ENCODE measurements at regions not wholly inside any gene's neighbourhood (a gene's known extent, or its start where the extent isn't known, plus 50 kb on each side); places are given as distances from the start of the nearest gene placed in this dataset.

DNA sequence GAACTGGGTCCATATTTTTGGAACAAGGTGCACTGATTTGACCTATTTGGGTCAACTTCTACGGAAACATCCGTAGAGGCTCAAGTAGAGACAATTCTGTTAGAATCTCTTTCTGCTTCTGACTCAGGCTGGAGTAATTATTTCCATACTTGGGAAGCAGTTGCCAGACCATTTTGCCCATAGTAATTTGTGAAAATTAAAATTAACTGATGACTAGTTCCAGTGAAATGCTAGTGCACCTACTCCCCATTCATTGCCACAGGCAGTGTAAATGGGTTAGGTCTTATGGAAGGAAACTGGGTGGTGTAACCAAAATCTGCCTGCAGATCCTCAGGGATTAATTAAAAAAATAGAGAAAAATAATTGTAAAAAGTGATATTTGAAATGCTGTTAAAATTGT, 201.1 kb downstream of the TENT4A start:
- H3K4me3 ChIP-seq (ENCODE audit: low read length), result no peak overlapping the region
- TF ChIP-seq, protein P1, sequence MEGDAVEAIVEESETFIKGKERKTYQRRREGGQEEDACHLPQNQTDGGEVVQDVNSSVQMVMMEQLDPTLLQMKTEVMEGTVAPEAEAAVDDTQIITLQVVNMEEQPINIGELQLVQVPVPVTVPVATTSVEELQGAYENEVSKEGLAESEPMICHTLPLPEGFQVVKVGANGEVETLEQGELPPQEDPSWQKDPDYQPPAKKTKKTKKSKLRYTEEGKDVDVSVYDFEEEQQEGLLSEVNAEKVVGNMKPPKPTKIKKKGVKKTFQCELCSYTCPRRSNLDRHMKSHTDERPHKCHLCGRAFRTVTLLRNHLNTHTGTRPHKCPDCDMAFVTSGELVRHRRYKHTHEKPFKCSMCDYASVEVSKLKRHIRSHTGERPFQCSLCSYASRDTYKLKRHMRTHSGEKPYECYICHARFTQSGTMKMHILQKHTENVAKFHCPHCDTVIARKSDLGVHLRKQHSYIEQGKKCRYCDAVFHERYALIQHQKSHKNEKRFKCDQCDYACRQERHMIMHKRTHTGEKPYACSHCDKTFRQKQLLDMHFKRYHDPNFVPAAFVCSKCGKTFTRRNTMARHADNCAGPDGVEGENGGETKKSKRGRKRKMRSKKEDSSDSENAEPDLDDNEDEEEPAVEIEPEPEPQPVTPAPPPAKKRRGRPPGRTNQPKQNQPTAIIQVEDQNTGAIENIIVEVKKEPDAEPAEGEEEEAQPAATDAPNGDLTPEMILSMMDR (conservative IDR thresholded peaks at IDR 0.05; ENCODE audit: low read depth, low read length), result no peak
- DNase-seq (ENCODE audit: low read depth), result no peak

DNA sequence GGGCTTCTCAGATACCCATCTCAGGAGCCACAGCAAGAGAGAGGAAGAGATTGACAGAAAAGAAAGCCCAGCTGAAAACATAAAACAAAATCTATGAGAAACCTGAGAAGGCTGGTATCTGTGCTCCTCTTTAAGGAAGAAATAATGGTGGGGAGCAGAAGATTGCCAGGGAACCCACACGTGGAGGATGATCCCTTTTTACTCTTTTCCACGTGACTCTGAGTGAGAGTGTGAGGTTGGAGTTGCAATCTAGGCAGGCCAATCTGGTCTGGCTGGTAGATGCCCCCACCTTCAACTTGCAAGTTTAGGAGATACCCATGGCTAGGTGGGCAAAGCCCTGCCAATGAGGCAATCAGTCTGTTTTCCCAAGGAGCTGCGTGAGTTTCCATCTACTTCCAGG, 202.3 kb downstream of the TENT4A start:
- DNase-seq (ENCODE audit: low read depth), result no peak
- no peak overlapping the region for H3K4me3 ChIP-seq (ENCODE audit: low read length)
- TF ChIP-seq, protein P1 (conservative IDR thresholded peaks at IDR 0.05; ENCODE audit: low read depth, low read length), result no peak

DNA sequence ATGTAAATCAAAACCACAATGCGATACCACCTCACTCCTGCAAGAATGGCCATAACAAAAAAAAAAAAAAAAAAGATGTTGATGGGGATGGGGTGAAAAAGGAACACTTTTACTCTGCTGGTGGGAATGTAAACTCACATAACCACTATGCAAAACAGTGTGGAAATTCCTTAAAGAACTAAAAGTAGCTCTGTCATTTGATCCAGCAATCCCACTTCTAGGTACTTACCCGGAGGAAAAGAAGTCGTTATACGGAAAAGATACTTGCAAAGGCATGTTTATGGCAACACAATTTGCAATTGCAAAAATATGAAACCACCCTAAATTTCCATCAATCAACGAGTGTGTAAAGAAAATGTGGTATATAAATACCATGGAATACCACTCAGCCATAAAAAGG, 205.0 kb downstream of the TENT4A start:
- TF ChIP-seq, protein P1 (conservative IDR thresholded peaks at IDR 0.05; ENCODE audit: low read depth, low read length), result no peak
- H3K4me3 ChIP-seq (ENCODE audit: low read length), result no peak overlapping the region
- DNase-seq (ENCODE audit: low read depth), result no peak

DNA sequence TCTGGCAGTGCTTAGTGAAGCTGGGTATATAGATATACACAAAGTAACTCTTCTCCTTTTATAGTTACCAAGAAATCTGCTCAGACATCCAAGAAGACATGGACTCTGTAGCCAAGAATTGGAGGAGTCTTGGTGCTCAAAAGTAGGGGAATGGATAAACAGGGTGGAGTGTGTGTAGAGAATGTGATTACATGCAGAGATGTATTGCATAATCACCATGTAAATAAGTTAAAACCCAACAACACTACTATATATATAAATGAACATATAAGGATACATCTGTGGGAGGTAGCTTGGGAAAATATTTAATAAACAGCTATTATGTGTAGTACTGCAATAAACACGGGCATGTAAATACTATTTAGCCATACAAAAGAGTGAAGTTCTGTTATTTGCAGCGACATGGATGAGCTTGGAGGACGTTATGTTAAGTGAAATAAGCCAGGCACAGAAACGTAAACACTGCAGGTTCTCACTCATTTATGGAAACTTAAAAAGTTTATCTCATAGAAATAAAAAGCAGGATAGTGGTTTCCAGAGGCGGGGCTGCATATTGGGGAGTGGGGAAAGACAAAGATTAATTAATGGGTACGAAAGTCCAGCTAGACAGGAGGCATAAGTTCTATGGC, 207.5 kb downstream of the TENT4A start:
- H3K4me3 ChIP-seq (ENCODE audit: low read length), result no peak overlapping the region
- TF ChIP-seq, protein P1 (conservative IDR thresholded peaks at IDR 0.05; ENCODE audit: low read depth, low read length), result no peak
- DNase-seq (ENCODE audit: low read depth), result no peak

DNA sequence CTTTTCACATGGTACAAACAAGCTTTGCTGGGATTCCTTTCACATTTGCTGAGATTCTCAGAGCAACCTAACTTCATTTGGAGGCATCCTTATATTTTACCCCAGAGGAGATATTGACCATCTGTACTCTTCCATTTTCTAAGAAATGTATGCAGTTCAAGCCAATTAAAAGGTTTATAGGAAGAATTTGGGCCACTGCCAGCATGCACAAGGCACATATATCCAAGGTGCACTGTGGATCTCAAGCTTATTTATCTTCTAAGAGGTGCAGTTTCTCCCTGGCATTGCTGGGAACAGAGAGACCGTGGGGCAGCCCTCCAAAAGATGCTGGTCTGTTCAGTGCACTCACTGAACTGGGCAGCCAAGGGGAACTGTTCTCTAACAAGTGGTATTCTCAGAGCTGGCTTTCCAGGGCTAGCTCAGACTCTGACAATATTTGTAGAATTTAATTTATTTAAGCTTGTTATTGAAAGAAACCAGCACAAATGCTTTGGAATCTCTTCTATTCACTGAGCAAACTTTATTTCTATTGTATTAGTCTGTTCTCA, 213.3 kb downstream of the TENT4A start:
- TF ChIP-seq, protein P1 (conservative IDR thresholded peaks at IDR 0.05; ENCODE audit: low read depth, low read length), result no peak
- DNase-seq (ENCODE audit: low read depth), result no peak

DNA sequence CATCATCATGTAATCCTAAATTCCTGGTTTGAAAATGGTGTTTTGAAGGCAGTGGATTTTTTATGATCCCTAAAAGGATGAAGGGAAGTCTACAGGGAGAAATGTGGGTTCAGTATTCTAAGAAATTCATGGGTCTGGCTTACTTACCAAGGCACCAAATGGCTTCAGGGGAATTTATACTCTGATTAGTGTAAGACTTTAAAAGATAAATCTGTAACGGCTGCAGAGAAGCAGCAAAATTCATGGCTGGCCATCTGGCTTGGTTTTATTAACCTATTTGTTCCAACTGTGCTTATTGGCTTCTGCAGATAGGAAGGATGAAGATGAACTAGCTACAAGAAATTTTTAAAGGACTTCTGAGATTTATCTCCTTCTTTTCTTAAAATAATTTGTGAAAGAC, 222.8 kb downstream of the TENT4A start:
- DNase-seq (ENCODE audit: low read depth), result no peak
- TF ChIP-seq, protein P1 (conservative IDR thresholded peaks at IDR 0.05; ENCODE audit: low read depth, low read length), result no peak
- H3K4me3 ChIP-seq (ENCODE audit: low read length), result no peak overlapping the region

More for the DNA sequence above, 213.3 kb downstream of the TENT4A start:
- no peak overlapping the region for H3K4me3 ChIP-seq (ENCODE audit: low read length)

DNA sequence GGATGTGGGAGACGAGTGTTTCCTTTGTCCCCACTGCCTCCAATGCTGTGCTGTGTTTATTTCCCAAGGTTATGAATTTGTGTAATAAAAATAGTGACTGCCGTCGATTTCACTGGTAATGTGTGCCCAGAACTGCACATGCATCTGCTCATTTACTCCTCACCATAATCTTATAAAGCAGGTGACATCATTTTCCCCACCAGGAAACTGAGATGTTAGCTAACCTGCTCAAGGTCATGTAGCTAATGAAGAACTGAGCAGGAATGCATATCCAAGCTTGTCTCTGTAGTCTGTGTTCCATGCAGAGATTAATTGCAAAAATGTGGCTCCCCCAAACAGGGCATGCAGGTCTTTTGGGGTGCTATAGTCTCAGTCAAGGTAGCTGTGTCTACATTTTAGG, 224.4 kb downstream of the TENT4A start:
- no peak for DNase-seq (ENCODE audit: low read depth)
- no peak overlapping the region for H3K4me3 ChIP-seq (ENCODE audit: low read length)
- TF ChIP-seq, protein P1 (conservative IDR thresholded peaks at IDR 0.05; ENCODE audit: low read depth, low read length), result no peak
